ENCODE measurements at regions not wholly inside any gene's neighbourhood (a gene's known extent, or its start where the extent isn't known, plus 50 kb on each side); places are given as distances from the start of the nearest gene placed in this dataset.

- no peak for DNase-seq (ENCODE audit: low read depth)
- TF ChIP-seq CTCF (IDR thresholded peaks at IDR 0.05; ENCODE audit: insufficient read depth, low read depth, low read length), result no peak
Measured at GRCh38 chr3:188000361-188000861, 153.5 kb upstream of the LPP start.

GRCh38 chr3:188001093-188001492 lies 152.9 kb upstream of the LPP start:
- no peak overlapping the region for H3K4me3 ChIP-seq (ENCODE audit: low read depth, low read length)
- DNase-seq (ENCODE audit: low read depth), result no peak
- no peak for TF ChIP-seq CTCF (IDR thresholded peaks at IDR 0.05; ENCODE audit: insufficient read depth, low read depth, low read length)

More at GRCh38 chr3:188000361-188000861, 153.5 kb upstream of the LPP start:
- no peak overlapping the region for H3K4me3 ChIP-seq (ENCODE audit: low read depth, low read length)

- no peak overlapping the region for H3K4me3 ChIP-seq (ENCODE audit: low read depth, low read length)
- no peak for DNase-seq (ENCODE audit: low read depth)
- no peak for TF ChIP-seq CTCF (IDR thresholded peaks at IDR 0.05; ENCODE audit: insufficient read depth, low read depth, low read length)
Measured at GRCh38 chr3:188001926-188002325, 152.0 kb upstream of the LPP start.

- no peak for DNase-seq (ENCODE audit: low read depth)
- no peak for TF ChIP-seq CTCF (IDR thresholded peaks at IDR 0.05; ENCODE audit: insufficient read depth, low read depth, low read length)
- H3K4me3 ChIP-seq (ENCODE audit: low read depth, low read length), result no peak overlapping the region
Measured at GRCh38 chr3:188002626-188003138, 151.3 kb upstream of the LPP start.

GRCh38 chr3:188003188-188004171 lies 150.5 kb upstream of the LPP start:
- TF ChIP-seq CTCF (IDR thresholded peaks at IDR 0.05; ENCODE audit: insufficient read depth, low read depth, low read length), result no peak
- H3K4me3 ChIP-seq (ENCODE audit: low read depth, low read length), result no peak overlapping the region
- DNase-seq (ENCODE audit: low read depth), result no peak

GRCh38 chr3:188006726-188007393 lies 147.1 kb upstream of the LPP start:
- no peak overlapping the region for H3K4me3 ChIP-seq (ENCODE audit: low read depth, low read length)
- TF ChIP-seq CTCF (IDR thresholded peaks at IDR 0.05; ENCODE audit: insufficient read depth, low read depth, low read length), result no peak
- DNase-seq (ENCODE audit: low read depth), result no peak

Measured in fibroblast of villous mesenchyme (primary cell).